ENCODE measurements at regions not wholly inside any gene's neighbourhood (a gene's known extent, or its start where the extent isn't known, plus 50 kb on each side); places are given as distances from the start of the nearest gene placed in this dataset.

GRCh38 chr5:106873568-106873967, 797.2 kb downstream of the EFNA5 start:
- ATAC-seq (no peak), DNase-seq (no peak)
- H3K36me3 Mint-ChIP-seq (ENCODE audit: low read depth) = no peaks in the 10 kb centered on the region
- no peaks in the 10 kb centered on the region for H3K4me1 Mint-ChIP-seq
- H3K4me3 Mint-ChIP-seq = no peak overlapping the region
- H3K27ac Mint-ChIP-seq = no peak overlapping the region
- no peaks in the 10 kb centered on the region for H3K9me3 Mint-ChIP-seq
- H3K27me3 Mint-ChIP-seq = no peaks in the 10 kb centered on the region

GRCh38 chr5:106865279-106865678, 805.5 kb downstream of the EFNA5 start:
- no peak for ATAC-seq
- Mint-ChIP-seq H3K27ac (no peak overlapping the region), H3K9me3 (no peaks in the 10 kb centered on the region), H3K4me1 (peaks cover 4% of the 10 kb centered on the region), H3K27me3 (no peaks in the 10 kb centered on the region), H3K4me3 (no peak overlapping the region), H3K36me3 (ENCODE audit: low read depth) (no peaks in the 10 kb centered on the region)
- DNase-seq = no peak

- no peak overlapping the region for H3K4me3 Mint-ChIP-seq
- ATAC-seq (no peak), DNase-seq (no peak)
- H3K9me3 Mint-ChIP-seq = no peaks in the 10 kb centered on the region
- H3K27ac Mint-ChIP-seq = no peak overlapping the region
- H3K36me3 Mint-ChIP-seq (ENCODE audit: low read depth) = no peaks in the 10 kb centered on the region
- peaks cover 4% of the 10 kb centered on the region for H3K4me1 Mint-ChIP-seq
- H3K27me3 Mint-ChIP-seq = no peaks in the 10 kb centered on the region
Measured at GRCh38 chr5:106862450-106863193, 808.1 kb downstream of the EFNA5 start.

- H3K27ac Mint-ChIP-seq = no peak overlapping the region
- no peaks in the 10 kb centered on the region for H3K27me3 Mint-ChIP-seq
- ATAC-seq (no peak), DNase-seq (no peak)
- H3K4me3 Mint-ChIP-seq = no peak overlapping the region
- H3K9me3 Mint-ChIP-seq = no peaks in the 10 kb centered on the region
- H3K36me3 Mint-ChIP-seq (ENCODE audit: low read depth) = no peaks in the 10 kb centered on the region
- peaks cover 3% of the 10 kb centered on the region for H3K4me1 Mint-ChIP-seq
Measured at GRCh38 chr5:106860398-106861044, 810.2 kb downstream of the EFNA5 start.

GRCh38 chr5:106858616-106859015, 812.1 kb downstream of the EFNA5 start:
- no peaks in the 10 kb centered on the region for H3K4me1 Mint-ChIP-seq
- no peaks in the 10 kb centered on the region for H3K27me3 Mint-ChIP-seq
- DNase-seq (no peak), ATAC-seq (no peak)
- no peak overlapping the region for H3K27ac Mint-ChIP-seq
- no peaks in the 10 kb centered on the region for H3K36me3 Mint-ChIP-seq (ENCODE audit: low read depth)
- H3K4me3 Mint-ChIP-seq = no peak overlapping the region
- no peaks in the 10 kb centered on the region for H3K9me3 Mint-ChIP-seq

GRCh38 chr5:106854922-106855321, 815.8 kb downstream of the EFNA5 start:
- no peaks in the 10 kb centered on the region for H3K27me3 Mint-ChIP-seq
- no peak for ATAC-seq
- H3K9me3 Mint-ChIP-seq = no peaks in the 10 kb centered on the region
- H3K36me3 Mint-ChIP-seq (ENCODE audit: low read depth) = no peaks in the 10 kb centered on the region
- no peaks in the 10 kb centered on the region for H3K4me1 Mint-ChIP-seq
- DNase-seq = no peak
- H3K4me3 Mint-ChIP-seq = no peak overlapping the region
- no peak overlapping the region for H3K27ac Mint-ChIP-seq

- Mint-ChIP-seq H3K4me3 (no peak overlapping the region), H3K27me3 (no peaks in the 10 kb centered on the region), H3K27ac (no peak overlapping the region), H3K36me3 (ENCODE audit: low read depth) (no peaks in the 10 kb centered on the region), H3K9me3 (no peaks in the 10 kb centered on the region), H3K4me1 (no peaks in the 10 kb centered on the region)
- ATAC-seq = no peak
- no peak for DNase-seq
Measured at GRCh38 chr5:106854105-106854687, 816.5 kb downstream of the EFNA5 start.

GRCh38 chr5:106853266-106853665, 817.5 kb downstream of the EFNA5 start:
- DNase-seq (no peak), ATAC-seq (no peak)
- Mint-ChIP-seq H3K4me1 (no peaks in the 10 kb centered on the region), H3K27me3 (no peaks in the 10 kb centered on the region), H3K36me3 (ENCODE audit: low read depth) (no peaks in the 10 kb centered on the region), H3K4me3 (no peak overlapping the region), H3K9me3 (no peaks in the 10 kb centered on the region), H3K27ac (no peak overlapping the region)

- H3K27ac Mint-ChIP-seq = no peak overlapping the region
- DNase-seq = no peak
- no peaks in the 10 kb centered on the region for H3K4me1 Mint-ChIP-seq
- H3K9me3 Mint-ChIP-seq = no peaks in the 10 kb centered on the region
- no peaks in the 10 kb centered on the region for H3K27me3 Mint-ChIP-seq
- H3K36me3 Mint-ChIP-seq (ENCODE audit: low read depth) = no peaks in the 10 kb centered on the region
- ATAC-seq = no peak
- H3K4me3 Mint-ChIP-seq = no peak overlapping the region
Measured at GRCh38 chr5:106849266-106849665, 821.5 kb downstream of the EFNA5 start.

- DNase-seq (no peak), ATAC-seq (no peak)
- H3K27ac Mint-ChIP-seq = no peak overlapping the region
- H3K4me3 Mint-ChIP-seq = no peak overlapping the region
- H3K36me3 Mint-ChIP-seq (ENCODE audit: low read depth) = no peaks in the 10 kb centered on the region
- H3K9me3 Mint-ChIP-seq = peaks cover 4% of the 10 kb centered on the region
- no peaks in the 10 kb centered on the region for H3K27me3 Mint-ChIP-seq
- no peaks in the 10 kb centered on the region for H3K4me1 Mint-ChIP-seq
Measured at GRCh38 chr5:106843812-106844416, 826.8 kb downstream of the EFNA5 start.

GRCh38 chr5:106833517-106833916, 837.2 kb downstream of the EFNA5 start:
- Mint-ChIP-seq H3K27me3 (no peaks in the 10 kb centered on the region), H3K4me1 (no peaks in the 10 kb centered on the region), H3K36me3 (ENCODE audit: low read depth) (no peaks in the 10 kb centered on the region), H3K9me3 (peaks cover 4% of the 10 kb centered on the region), H3K27ac (no peak overlapping the region), H3K4me3 (no peak overlapping the region)
- DNase-seq = no peak
- ATAC-seq = no peak

GRCh38 chr5:106827061-106827460, 843.7 kb downstream of the EFNA5 start:
- no peaks in the 10 kb centered on the region for H3K27me3 Mint-ChIP-seq
- DNase-seq (no peak), ATAC-seq (no peak)
- no peaks in the 10 kb centered on the region for H3K36me3 Mint-ChIP-seq (ENCODE audit: low read depth)
- peaks cover 8% of the 10 kb centered on the region for H3K9me3 Mint-ChIP-seq
- H3K27ac Mint-ChIP-seq = no peak overlapping the region
- H3K4me3 Mint-ChIP-seq = no peak overlapping the region
- H3K4me1 Mint-ChIP-seq = no peaks in the 10 kb centered on the region

- no peaks in the 10 kb centered on the region for H3K4me1 Mint-ChIP-seq
- no peak overlapping the region for H3K27ac Mint-ChIP-seq
- H3K27me3 Mint-ChIP-seq = no peaks in the 10 kb centered on the region
- no peak overlapping the region for H3K4me3 Mint-ChIP-seq
- peaks cover 8% of the 10 kb centered on the region for H3K9me3 Mint-ChIP-seq
- no peak for DNase-seq
- no peak for ATAC-seq
- no peaks in the 10 kb centered on the region for H3K36me3 Mint-ChIP-seq (ENCODE audit: low read depth)
Measured at GRCh38 chr5:106825374-106825773, 845.4 kb downstream of the EFNA5 start.

GRCh38 chr5:106822851-106823250, 847.9 kb downstream of the EFNA5 start:
- Mint-ChIP-seq H3K9me3 (peaks cover 2% of the 10 kb centered on the region), H3K36me3 (ENCODE audit: low read depth) (no peaks in the 10 kb centered on the region), H3K27ac (no peak overlapping the region), H3K4me1 (no peaks in the 10 kb centered on the region), H3K4me3 (no peak overlapping the region), H3K27me3 (no peaks in the 10 kb centered on the region)
- ATAC-seq (no peak), DNase-seq (no peak)

GRCh38 chr5:106818552-106818951, 852.2 kb downstream of the EFNA5 start:
- Mint-ChIP-seq H3K4me3 (no peak overlapping the region), H3K27me3 (no peaks in the 10 kb centered on the region), H3K27ac (no peak overlapping the region), H3K9me3 (no peaks in the 10 kb centered on the region), H3K36me3 (ENCODE audit: low read depth) (no peaks in the 10 kb centered on the region), H3K4me1 (no peaks in the 10 kb centered on the region)
- no peak for DNase-seq
- ATAC-seq = no peak

All from activated naive CD8-positive, alpha-beta T cell treated with anti-CD3 and anti-CD28 coated beads, Interleukin-2, amount 50 U/mL, for 24 hours (primary cell).